ENCODE measurements at regions not wholly inside any gene's neighbourhood (a gene's known extent, or its start where the extent isn't known, plus 50 kb on each side); places are given as distances from the start of the nearest gene placed in this dataset.

GRCh38 chr11:116473206-116473769 lies 299.5 kb downstream of the BUD13 start:
- H3K4me3 ChIP-seq (ENCODE audit: low read depth in 2 of 2, low read length in 1 of 2): no peak overlapping the region
- no peaks in the 10 kb centered on the region for H4K20me1 ChIP-seq (ENCODE audit: insufficient read depth)
- no peaks in the 10 kb centered on the region for H3K79me2 ChIP-seq (ENCODE audit: insufficient read depth)
- TF ChIP-seq CHD2 (IDR thresholded peaks at IDR 0.05; ENCODE audit: low read length, partially characterized antibody) (peak; percentile 5), RAD21 (IDR thresholded peaks at IDR 0.05; ENCODE audit: low read length) (peak; percentile 31; the same call in 1 of the 2 replicates), GABPA (IDR thresholded peaks at IDR 0.05; ENCODE audit: low read depth) (no peak), SIN3A (IDR thresholded peaks at IDR 0.05; ENCODE audit: borderline replicate concordance, low read depth, low read length) (no peak), EP300 (IDR thresholded peaks at IDR 0.05; ENCODE audit: borderline replicate concordance in 1 of 2, low read depth in 1 of 2, low read length in 1 of 2) (peak in 1 of 2 experiments; percentile 94; a peak in 2 of 4 replicates)
- H3K27me3 ChIP-seq (ENCODE audit: insufficient read depth): no peaks in the 10 kb centered on the region
- H3K9me2 ChIP-seq: no peaks in the 10 kb centered on the region
- H3K27ac ChIP-seq (ENCODE audit: low read depth in 2 of 2, low read length in 1 of 2): peak overlapping the region in 1 of 2 experiments; percentile 94; a peak in 2 of 4 replicates
- ChIA-PET POLR2A (interaction anchor here (0.7 to 2.1 kb wide), 8 partner anchors 21 to 488 kb away, joined by 3 to 16 read pairs (median 8); no protein-coding TSS in a partner anchor), CTCF (interaction anchor here (0.9 to 4.5 kb wide), 7 partner anchors 9 to 45 kb away, joined by 3 to 30 read pairs (median 4); no protein-coding TSS in a partner anchor)
- peaks cover 0 to 22% of the 10 kb centered on the region in 2 experiments; a peak in 2 of 4 replicates for H3K4me1 ChIP-seq (ENCODE audit: control insufficient read depth in 1 of 2, insufficient read depth in 2 of 2, low read depth in 1 of 2, low read length in 1 of 2)
- peak; percentile 49 for DNase-seq
- no peak overlapping the region for H2AFZ ChIP-seq (ENCODE audit: low read depth)
- H3K4me2 ChIP-seq: no peak overlapping the region
- H3K36me3 ChIP-seq (replicated peaks in 1 of 2; ENCODE audit: control insufficient read depth in 1 of 2, insufficient read depth in 2 of 2, low read length in 1 of 2): no peaks in the 10 kb centered on the region
- H3F3A ChIP-seq (replicated peaks; ENCODE audit: insufficient read depth): peaks cover 4% of the 10 kb centered on the region
- no peak overlapping the region for H3K9ac ChIP-seq
- H3K9me3 ChIP-seq: no peaks in the 10 kb centered on the region
- 0% methylated on average over 1 of the region's 1 CpG for WGBS (ENCODE audit: low lambda C conversion rate)

- peaks cover 4% of the 10 kb centered on the region for H3F3A ChIP-seq (replicated peaks; ENCODE audit: insufficient read depth)
- H3K79me2 ChIP-seq (ENCODE audit: insufficient read depth): no peaks in the 10 kb centered on the region
- no peaks in the 10 kb centered on the region for H3K36me3 ChIP-seq (replicated peaks in 1 of 2; ENCODE audit: control insufficient read depth in 1 of 2, insufficient read depth in 2 of 2, low read length in 1 of 2)
- ChIA-PET CTCF (interaction anchor here (1.0 to 4.5 kb wide), 3 partner anchors 9 to 45 kb away, joined by 4 to 30 read pairs (median 11); no protein-coding TSS in a partner anchor), POLR2A (interaction anchor here (1.0 to 2.1 kb wide), 3 partner anchors 33 to 85 kb away, joined by 3 to 16 read pairs (median 11); no protein-coding TSS in a partner anchor)
- no peaks in the 10 kb centered on the region for H3K9me3 ChIP-seq
- H3K9me2 ChIP-seq: no peaks in the 10 kb centered on the region
- no peak overlapping the region for H3K9ac ChIP-seq
- H4K20me1 ChIP-seq (ENCODE audit: insufficient read depth): no peaks in the 10 kb centered on the region
- DNase-seq: no peak
- no peak for TF ChIP-seq JUND (IDR thresholded peaks at IDR 0.05)
- no peak for TF ChIP-seq NRF1 (IDR thresholded peaks at IDR 0.05; ENCODE audit: low read depth, low read length)
- no peak for TF ChIP-seq POLR2AphosphoS5 (IDR thresholded peaks at IDR 0.05; ENCODE audit: low read depth, low read length)
- TF ChIP-seq TAF1 (IDR thresholded peaks at IDR 0.05; ENCODE audit: borderline replicate concordance, low read depth, low read length): no peak
- TF ChIP-seq FOXJ3 (CRISPR knock-in tag; IDR thresholded peaks at IDR 0.05): no peak
- TF ChIP-seq SMC3 (IDR thresholded peaks at IDR 0.05; ENCODE audit: low read depth, low read length): no peak
- TF ChIP-seq YY1 (IDR thresholded peaks at IDR 0.05; ENCODE audit: low read depth): no peak
- TF ChIP-seq USF2 (IDR thresholded peaks at IDR 0.05; ENCODE audit: borderline replicate concordance, low read depth, low read length): no peak
- no peak for TF ChIP-seq GABPA (IDR thresholded peaks at IDR 0.05; ENCODE audit: low read depth)
- no peak for TF ChIP-seq FOSL2 (IDR thresholded peaks at IDR 0.05; ENCODE audit: borderline replicate concordance, low read depth)
- TF ChIP-seq NFIC (IDR thresholded peaks at IDR 0.05; ENCODE audit: borderline replicate concordance): no peak
- TF ChIP-seq EP300 (IDR thresholded peaks at IDR 0.05; ENCODE audit: borderline replicate concordance in 1 of 2, low read depth in 1 of 2, low read length in 1 of 2): no peak
- no peak for TF ChIP-seq TCF12 (IDR thresholded peaks at IDR 0.05)
- no peak overlapping the region for H3K4me2 ChIP-seq
- H2AFZ ChIP-seq (ENCODE audit: low read depth): no peak overlapping the region
- H3K27ac ChIP-seq (ENCODE audit: low read depth in 2 of 2, low read length in 1 of 2): peak overlapping the region in 1 of 2 experiments; percentile 94; a peak in 2 of 4 replicates
- 23% methylated on average over 1 of the region's 1 CpG for WGBS (ENCODE audit: low lambda C conversion rate)
- no peaks in the 10 kb centered on the region for H3K27me3 ChIP-seq (ENCODE audit: insufficient read depth)
- no peak overlapping the region for H3K4me3 ChIP-seq (ENCODE audit: low read depth in 2 of 2, low read length in 1 of 2)
- H3K4me1 ChIP-seq (ENCODE audit: control insufficient read depth in 1 of 2, insufficient read depth in 2 of 2, low read depth in 1 of 2, low read length in 1 of 2): peaks cover 0 to 27% of the 10 kb centered on the region in 2 experiments; a peak in 2 of 4 replicates
Observed at GRCh38 chr11:116472651-116473050, 300.1 kb downstream of the BUD13 start.

Data from SK-N-SH (cell line).